HEK293 (cell line): ENCODE measurements at regions not wholly inside any gene's neighbourhood (a gene's known extent, or its start where the extent isn't known, plus 50 kb on each side); places are given as distances from the start of the nearest gene placed in this dataset.

Experiments
- CTCF ChIA-PET: fragments of 350-600 bp; formaldehyde crosslinking; extraction: SDS; loops from one replicate; lab custom pipeline; 2021; ENCODE audit warnings: antibody characterized with exemption; lab: Yijun Ruan, JAX
- POLR2A ChIA-PET: fragments of 300-600 bp; formaldehyde crosslinking; extraction: SDS; loops from one replicate; lab custom pipeline; 2020; ENCODE audit warnings: antibody characterized with exemption, inconsistent platforms; lab: Yijun Ruan, JAX
- H3K27ac ChIP-seq: fragments of 200-500 bp; sonication (Bioruptor generic); 2 replicates; pipeline ENCODE4 v1.5.1; 2014; ENCODE audit warnings: low read depth, low read length, control low read depth, inconsistent platforms; ENCODE audit errors: extremely low read depth
- H3K36me3 ChIP-seq, 2 experiments: fragments of 200-500 bp in 1 of 2; sonication (Bioruptor generic) in 1 of 2; 1 replicate in 1 of 2; 2 replicates in 1 of 2; pipeline ENCODE4 v1.5.1; 2014 to 2017; ENCODE audit warnings: inconsistent platforms in 2 of 2, low read length in 2 of 2; ENCODE audit not compliant: control insufficient read depth in 2 of 2, insufficient read depth in 1 of 2
- H3K4me1 ChIP-seq: fragments of 200-500 bp; sonication (Bioruptor generic); 2 replicates; pipeline ENCODE4 v1.5.1; 2014; ENCODE audit warnings: mild to moderate bottlenecking, low read length, inconsistent platforms; ENCODE audit not compliant: control insufficient read depth, insufficient read depth
- H3K4me3 ChIP-seq: 2 replicates; pipeline ENCODE4 v1.5.1; 2011; ENCODE audit warnings: low read depth, mild to moderate bottlenecking, control low read depth, low read length, moderate library complexity
- H3K9me3 ChIP-seq: fragments of 200-500 bp; sonication (Bioruptor generic); 2 replicates; pipeline ENCODE4 v1.5.1; 2014; ENCODE audit warnings: low read depth, low read length, inconsistent platforms; ENCODE audit not compliant: control insufficient read depth, insufficient read depth
- ATF2 ChIP-seq: fragments of 450-650 bp; formaldehyde crosslinking; IDR thresholded peaks from 2 replicates; pipeline ENCODE4 v1.5.1; 2016; ENCODE audit warnings: missing biosample characterization, missing genetic modification characterization, low read depth
- BCL11B ChIP-seq: fragments of 450-650 bp; formaldehyde crosslinking; IDR thresholded peaks from 2 replicates; pipeline ENCODE4 v1.5.1; 2016; ENCODE audit warnings: low read depth, missing biosample characterization, missing genetic modification characterization
- KLF1 ChIP-seq: fragments of 450-650 bp; formaldehyde crosslinking; IDR thresholded peaks from 2 replicates; pipeline ENCODE4 v1.5.1; 2016; ENCODE audit warnings: missing biosample characterization, missing genetic modification characterization
- PRDM10 ChIP-seq: fragments of 450-650 bp; formaldehyde crosslinking; IDR thresholded peaks from 2 replicates; pipeline ENCODE4 v1.5.1; 2016; ENCODE audit warnings: missing biosample characterization, missing genetic modification characterization
- RBAK ChIP-seq: fragments of 450-650 bp; formaldehyde crosslinking; IDR thresholded peaks from 2 replicates; pipeline ENCODE4 v1.5.1; 2016; ENCODE audit warnings: missing biosample characterization, missing genetic modification characterization
- REPIN1 ChIP-seq: fragments of 450-650 bp; formaldehyde crosslinking; IDR thresholded peaks from 2 replicates; pipeline ENCODE4 v1.5.1; 2017; ENCODE audit warnings: missing biosample characterization, missing genetic modification characterization, low read depth
- YY2 ChIP-seq: fragments of 450-650 bp; formaldehyde crosslinking; IDR thresholded peaks from 2 replicates; pipeline ENCODE4 v1.5.1; 2016; ENCODE audit warnings: missing biosample characterization, missing genetic modification characterization
- ZBTB21 ChIP-seq: fragments of 450-650 bp; formaldehyde crosslinking; IDR thresholded peaks from 2 replicates; pipeline ENCODE4 v1.5.1; 2017; ENCODE audit warnings: missing biosample characterization, missing genetic modification characterization
- ZEB2 ChIP-seq: fragments of 450-650 bp; formaldehyde crosslinking; IDR thresholded peaks from 2 replicates; pipeline ENCODE4 v1.5.1; 2016; ENCODE audit warnings: missing biosample characterization, missing genetic modification characterization
- ZFP41 ChIP-seq: fragments of 450-650 bp; formaldehyde crosslinking; IDR thresholded peaks from 2 replicates; pipeline ENCODE4 v1.5.1; 2016; ENCODE audit warnings: missing biosample characterization, missing genetic modification characterization, borderline replicate concordance
- ZIC2 ChIP-seq: fragments of 450-650 bp; formaldehyde crosslinking; IDR thresholded peaks from 2 replicates; pipeline ENCODE4 v1.5.1; 2016; ENCODE audit warnings: missing biosample characterization, missing genetic modification characterization
- ZNF133 ChIP-seq: fragments of 450-650 bp; formaldehyde crosslinking; IDR thresholded peaks from 2 replicates; pipeline ENCODE4 v1.5.1; 2016; ENCODE audit warnings: missing biosample characterization, missing genetic modification characterization
- ZNF155 ChIP-seq: fragments of 450-650 bp; formaldehyde crosslinking; IDR thresholded peaks from 2 replicates; pipeline ENCODE4 v1.5.1; 2016; ENCODE audit warnings: missing biosample characterization, missing genetic modification characterization
- ZNF16 ChIP-seq: fragments of 450-650 bp; formaldehyde crosslinking; IDR thresholded peaks from 2 replicates; pipeline ENCODE4 v1.5.1; 2016; ENCODE audit warnings: low read depth, missing biosample characterization, missing genetic modification characterization
- ZNF184 ChIP-seq: fragments of 450-650 bp; IDR thresholded peaks from 2 replicates; pipeline ENCODE4 v1.5.1; 2018; ENCODE audit warnings: missing biosample characterization, mild to moderate bottlenecking, missing genetic modification characterization
- ZNF239 ChIP-seq: fragments of 450-650 bp; formaldehyde crosslinking; IDR thresholded peaks from 2 replicates; pipeline ENCODE4 v1.5.1; 2016; ENCODE audit warnings: missing biosample characterization, missing genetic modification characterization
- ZNF362 ChIP-seq: fragments of 450-650 bp; formaldehyde crosslinking; IDR thresholded peaks from 2 replicates; pipeline ENCODE4 v1.5.1; 2016; ENCODE audit warnings: missing biosample characterization, missing genetic modification characterization
- ZNF404 ChIP-seq: fragments of 450-650 bp; formaldehyde crosslinking; IDR thresholded peaks from 2 replicates; pipeline ENCODE4 v1.5.1; 2017; ENCODE audit warnings: missing biosample characterization, missing genetic modification characterization
- ZNF548 ChIP-seq: fragments of 450-650 bp; formaldehyde crosslinking; IDR thresholded peaks from 2 replicates; pipeline ENCODE4 v1.5.1; 2016; ENCODE audit warnings: missing biosample characterization, missing genetic modification characterization
- ZNF654 ChIP-seq: fragments of 450-650 bp; formaldehyde crosslinking; IDR thresholded peaks from 2 replicates; pipeline ENCODE4 v1.5.1; 2016; ENCODE audit warnings: low read depth, missing biosample characterization, missing genetic modification characterization
- ZNF677 ChIP-seq: fragments of 450-650 bp; IDR thresholded peaks from 2 replicates; pipeline ENCODE4 v1.5.0; 2018; ENCODE audit warnings: missing biosample characterization, mild to moderate bottlenecking, missing genetic modification characterization, moderate library complexity
- ZNF704 ChIP-seq: fragments of 450-650 bp; formaldehyde crosslinking; IDR thresholded peaks from 2 replicates; pipeline ENCODE4 v1.5.1; 2016; ENCODE audit warnings: missing biosample characterization, missing genetic modification characterization
- ZNF707 ChIP-seq: fragments of 450-650 bp; formaldehyde crosslinking; IDR thresholded peaks from 2 replicates; pipeline ENCODE4 v1.5.1; 2016; ENCODE audit warnings: missing biosample characterization, missing genetic modification characterization
- ZNF747 ChIP-seq: fragments of 450-650 bp; formaldehyde crosslinking; IDR thresholded peaks from 2 replicates; pipeline ENCODE4 v1.5.1; 2016; ENCODE audit warnings: missing biosample characterization, missing genetic modification characterization

GRCh38 chr17:74147056-74147835 is 56.2 kb upstream of the RPL38 start (continued):
- no peak for TF ChIP-seq RBAK (tag by site-specific recombination)
- no peak for TF ChIP-seq BCL11B (tag by site-specific recombination)
- TF ChIP-seq ZNF677 (tag by site-specific recombination), result no peak
- TF ChIP-seq ZEB2 (tag by site-specific recombination), result no peak
- no peak for TF ChIP-seq ZNF184
- TF ChIP-seq ZNF704, result no peak
- TF ChIP-seq ZNF155 (tag by site-specific recombination), result no peak
- TF ChIP-seq REPIN1 (tag by site-specific recombination), result no peak
- TF ChIP-seq ZNF362 (tag by site-specific recombination), result no peak

GRCh38 chr17:74147966-74148365 is 55.5 kb upstream of the RPL38 start:
- POLR2A ChIA-PET, result no interaction called here
- no peaks in the 10 kb centered on the region for H3K9me3 ChIP-seq
- H3K4me3 ChIP-seq, result no peak overlapping the region
- CTCF ChIA-PET, result interaction anchor here (1.2 kb wide), 1 partner anchor 63 kb away, joined by 3 read pairs; no protein-coding TSS in a partner anchor
- no peaks in the 10 kb centered on the region for H3K36me3 ChIP-seq
- H3K27ac ChIP-seq, result no peak overlapping the region
- TF ChIP-seq ZNF404 (tag by site-specific recombination) (no peak), ZIC2 (tag by site-specific recombination) (peak; percentile 92)
- TF ChIP-seq, all 188 proteins: peak for 1
- H3K4me1 ChIP-seq, result no peaks in the 10 kb centered on the region

GRCh38 chr17:74148446-74148845 is 55.0 kb upstream of the RPL38 start:
- TF ChIP-seq ZBTB21 (tag by site-specific recombination), result no peak
- TF ChIP-seq YY2 (tag by site-specific recombination), result no peak
- no peak for TF ChIP-seq ATF2 (tag by site-specific recombination)
- TF ChIP-seq ZFP41 (tag by site-specific recombination), result no peak
- no peak for TF ChIP-seq ZNF16 (tag by site-specific recombination)
- TF ChIP-seq ZNF654 (tag by site-specific recombination), result no peak
- no peak for TF ChIP-seq ZNF747
- no peak for TF ChIP-seq ZNF548
- no peak for TF ChIP-seq PRDM10 (tag by site-specific recombination)
- TF ChIP-seq ZNF239 (tag by site-specific recombination), result no peak
- TF ChIP-seq ZNF133 (tag by site-specific recombination), result no peak
- no peak for TF ChIP-seq KLF1 (tag by site-specific recombination)
- TF ChIP-seq ZNF707 (tag by site-specific recombination), result no peak
- TF ChIP-seq, all 188 proteins: peak for 0
- ChIA-PET POLR2A (no interaction called here), CTCF (interaction anchor here (0.8 to 1.2 kb wide), 2 partner anchors 29 to 63 kb away, joined by 3 read pairs; no protein-coding TSS in a partner anchor)

More at GRCh38 chr17:74148446-74148845, 55.0 kb upstream of the RPL38 start:
- Histone ChIP-seq H3K27ac (no peak overlapping the region), H3K9me3 (no peaks in the 10 kb centered on the region), H3K4me1 (no peaks in the 10 kb centered on the region), H3K4me3 (no peak overlapping the region), H3K36me3 (no peaks in the 10 kb centered on the region)
